ENCODE measurements at regions not wholly inside any gene's neighbourhood (a gene's known extent, or its start where the extent isn't known, plus 50 kb on each side); places are given as distances from the start of the nearest gene placed in this dataset.
"Not testable (repeated sequence)": the region's sequence is repeated elsewhere in the genome, so short reads cannot be mapped to it uniquely, and the experiment has no call there.

GRCh38 chr18:52118684-52119083 lies 221.3 kb upstream of the DCC start:
- no peak for TF ChIP-seq POLR2A (IDR thresholded peaks at IDR 0.05; ENCODE audit: low read depth, low read length)
- no peak for FAIRE-seq
- DNase-seq (ENCODE audit: insufficient read length, low spot score), result no peak

DNA sequence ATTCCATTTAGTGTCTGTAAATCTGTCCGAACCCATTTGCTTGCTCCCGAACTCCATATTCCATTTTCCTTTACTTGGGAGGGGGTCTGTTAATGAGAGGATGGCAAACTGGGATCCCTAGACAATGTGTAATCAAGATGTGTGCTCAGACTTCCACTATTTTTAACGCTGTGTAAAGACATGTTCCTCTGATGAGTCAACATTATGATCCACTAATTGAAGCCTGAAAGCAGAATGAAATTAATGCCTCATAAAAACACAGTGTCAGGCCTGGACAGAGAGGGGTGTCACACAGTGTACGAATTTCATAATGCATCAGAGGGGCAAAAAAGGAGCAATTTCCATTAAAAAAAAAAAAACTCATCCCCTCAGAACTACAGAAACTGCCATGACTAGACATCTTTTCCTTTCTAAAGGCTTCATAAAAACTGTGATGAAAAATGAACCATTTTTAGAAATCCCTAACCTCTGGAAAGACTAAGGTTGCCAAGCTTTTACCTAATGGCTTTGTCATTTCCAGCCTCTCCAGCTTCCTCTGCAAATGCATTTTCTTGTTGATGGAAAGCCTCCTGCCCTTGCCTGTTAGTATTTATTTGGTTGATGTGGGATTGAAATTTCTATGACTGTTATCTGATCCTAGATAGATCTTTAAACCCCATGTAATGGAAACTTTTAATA lies 209.2 kb upstream of the DCC start:
- no peak for TF ChIP-seq POLR2A (IDR thresholded peaks at IDR 0.05; ENCODE audit: low read depth, low read length)
- DNase-seq (ENCODE audit: insufficient read length, low spot score), result no peak
- FAIRE-seq, result no peak

DNA sequence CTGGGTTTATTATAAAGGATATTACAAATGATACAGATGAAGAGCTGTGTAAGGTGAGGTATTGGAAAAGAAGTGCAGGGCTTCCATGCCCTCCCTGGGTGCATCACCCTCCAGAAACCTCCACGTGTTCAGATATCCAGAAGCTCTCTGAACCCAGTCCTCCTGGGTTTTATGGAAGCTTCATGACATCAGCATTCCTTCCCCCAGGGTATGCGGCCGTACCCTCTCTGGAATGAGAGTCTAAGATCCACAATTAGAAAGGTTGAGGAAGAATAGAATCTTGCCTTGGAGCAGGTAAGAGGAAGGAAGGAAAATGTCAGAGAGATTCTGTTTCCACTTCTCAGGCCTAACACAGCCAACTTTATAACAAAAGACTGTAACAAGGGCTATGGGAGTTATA lies 208.2 kb upstream of the DCC start:
- DNase-seq (ENCODE audit: insufficient read length, low spot score) (no peak), FAIRE-seq (no peak)
- TF ChIP-seq POLR2A (IDR thresholded peaks at IDR 0.05; ENCODE audit: low read depth, low read length), result no peak

DNA sequence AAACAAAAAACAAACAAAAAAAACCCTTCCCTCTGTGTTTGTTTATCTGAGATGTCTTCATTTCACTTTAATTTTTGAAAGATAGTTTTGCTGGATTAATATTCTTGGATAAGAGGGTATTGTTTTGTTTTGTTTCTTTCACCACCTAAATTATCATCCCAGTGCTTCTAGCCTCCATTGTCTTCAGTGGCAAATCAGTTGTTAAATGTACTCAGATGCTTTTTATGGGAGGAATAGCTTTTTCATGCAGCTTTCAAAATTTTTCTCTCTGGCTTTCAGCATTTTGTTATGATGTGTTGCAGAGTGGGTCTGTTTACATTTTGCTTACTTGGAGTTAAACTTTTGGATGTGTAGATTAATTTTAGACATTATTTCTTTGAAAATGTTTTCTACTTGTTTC lies 203.5 kb upstream of the DCC start:
- FAIRE-seq, result no peak
- TF ChIP-seq POLR2A (IDR thresholded peaks at IDR 0.05; ENCODE audit: low read depth, low read length), result no peak
- DNase-seq (ENCODE audit: insufficient read length, low spot score), result no peak

DNA sequence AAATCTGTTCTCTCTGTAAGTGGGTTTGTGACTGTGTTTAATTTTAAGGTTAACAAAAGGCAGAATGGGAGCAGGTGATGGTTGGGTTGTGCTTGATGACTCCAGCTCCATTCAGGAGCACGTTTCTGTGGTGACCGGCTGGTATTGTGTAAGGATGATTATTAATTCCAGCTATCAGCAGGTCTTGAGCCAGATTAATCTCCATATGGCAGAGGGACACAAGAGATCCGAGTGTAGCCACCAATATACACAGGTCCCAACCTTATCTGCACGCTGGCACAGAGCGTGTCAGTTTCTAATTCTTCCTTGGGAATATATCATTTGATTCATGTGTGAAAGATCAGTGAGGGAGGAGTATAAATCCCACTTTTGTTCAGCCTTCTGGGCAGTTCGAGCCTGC lies 199.0 kb upstream of the DCC start:
- DNase-seq (ENCODE audit: insufficient read length, low spot score) (no peak), FAIRE-seq (no peak)
- no peak for TF ChIP-seq POLR2A (IDR thresholded peaks at IDR 0.05; ENCODE audit: low read depth, low read length)

DNA sequence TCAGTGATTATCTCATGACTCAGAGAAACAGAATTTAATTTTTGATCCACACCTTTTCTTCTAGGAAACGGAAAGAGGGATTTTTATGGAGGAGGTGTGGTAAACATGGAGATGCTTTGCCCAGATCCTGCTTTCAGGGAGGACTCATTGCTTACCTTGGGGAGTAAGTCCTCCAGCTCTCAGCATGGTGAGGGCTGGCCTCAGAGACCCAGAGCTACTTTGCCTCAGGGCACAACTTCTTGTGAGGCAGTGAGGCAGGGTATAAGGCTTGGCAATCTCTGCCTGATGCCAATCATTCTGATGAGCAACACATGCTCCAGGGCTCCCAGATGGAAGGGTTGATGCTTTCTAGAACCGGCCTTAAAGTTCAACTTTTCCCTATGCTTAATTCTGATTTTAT lies 189.9 kb upstream of the DCC start:
- FAIRE-seq (no peak), DNase-seq (ENCODE audit: insufficient read length, low spot score) (no peak)
- no peak for TF ChIP-seq POLR2A (IDR thresholded peaks at IDR 0.05; ENCODE audit: low read depth, low read length)

GRCh38 chr18:52152036-52152435 lies 188.0 kb upstream of the DCC start:
- FAIRE-seq (no peak), DNase-seq (ENCODE audit: insufficient read length, low spot score) (no peak)
- TF ChIP-seq POLR2A (IDR thresholded peaks at IDR 0.05; ENCODE audit: low read depth, low read length), result no peak

DNA sequence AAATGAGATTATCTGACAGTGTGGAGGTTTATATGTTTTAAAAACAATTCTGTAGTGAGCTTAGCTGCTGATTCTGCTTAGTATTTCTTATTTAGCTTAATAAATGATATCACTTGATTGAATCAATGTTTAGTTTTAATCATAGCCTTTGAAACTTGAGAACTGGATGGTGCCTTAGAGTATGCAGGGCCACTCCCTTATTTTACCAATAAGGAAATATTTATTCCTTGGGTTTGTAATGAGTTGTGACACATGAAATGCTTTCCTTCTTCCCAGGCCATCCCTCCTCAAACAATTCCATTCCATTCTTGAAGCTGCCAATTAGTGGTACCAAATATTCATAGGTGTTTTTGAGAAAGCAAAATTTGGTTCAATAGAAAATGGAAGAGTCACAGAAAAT lies 183.8 kb upstream of the DCC start:
- DNase-seq (ENCODE audit: insufficient read length, low spot score), result no peak
- TF ChIP-seq POLR2A (IDR thresholded peaks at IDR 0.05; ENCODE audit: low read depth, low read length), result no peak
- no peak for FAIRE-seq

DNA sequence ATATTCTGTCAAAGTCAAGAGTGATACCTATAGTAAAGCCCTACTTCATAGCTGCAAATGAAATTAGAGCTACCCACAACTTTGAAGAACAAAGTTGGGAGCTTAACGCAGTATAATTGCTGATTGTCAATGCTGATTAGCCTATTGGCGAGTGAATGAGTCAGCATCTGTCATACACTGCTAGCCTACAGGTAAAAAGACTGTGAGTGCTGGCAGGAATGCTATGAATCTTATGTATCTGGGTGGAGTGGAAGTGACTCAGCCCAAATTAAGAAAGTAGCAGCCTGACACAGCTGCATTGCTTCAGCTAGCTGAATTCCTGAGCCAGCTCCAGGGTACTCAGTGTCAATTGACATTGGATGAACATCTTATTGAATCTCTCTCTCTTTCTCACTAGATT lies 179.4 kb upstream of the DCC start:
- TF ChIP-seq POLR2A (IDR thresholded peaks at IDR 0.05; ENCODE audit: low read depth, low read length), result no peak
- DNase-seq (ENCODE audit: insufficient read length, low spot score) (no peak), FAIRE-seq (no peak)

- FAIRE-seq, result no peak
- TF ChIP-seq POLR2A (IDR thresholded peaks at IDR 0.05; ENCODE audit: low read depth, low read length), result no peak
These were observed 176.5 kb upstream of the DCC start for GRCh38 chr18:52163478-52163877.

DNA sequence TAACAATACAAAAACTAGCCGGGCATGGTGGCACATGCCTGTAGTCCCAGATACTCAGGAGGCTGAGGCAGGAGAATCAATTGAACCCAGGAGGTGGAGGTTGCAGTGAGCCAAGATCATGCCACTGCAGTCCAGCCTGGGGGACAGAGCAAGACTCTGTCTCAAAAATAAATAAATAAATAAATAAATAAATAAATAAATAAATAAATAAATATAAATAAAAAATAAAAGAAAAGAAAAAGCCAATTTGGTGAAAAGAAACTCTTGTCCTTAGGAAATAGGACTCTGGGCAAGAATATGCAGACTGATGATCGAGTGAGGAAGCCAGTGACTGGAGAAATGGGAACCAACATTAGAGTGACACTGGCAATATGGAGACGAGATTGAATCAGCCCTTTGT lies 171.9 kb upstream of the DCC start:
- DNase-seq (ENCODE audit: insufficient read length, low spot score); FAIRE-seq: not testable (repeated sequence)

More at GRCh38 chr18:52163478-52163877, 176.5 kb upstream of the DCC start:
- no peak for DNase-seq (ENCODE audit: insufficient read length, low spot score)

DNA sequence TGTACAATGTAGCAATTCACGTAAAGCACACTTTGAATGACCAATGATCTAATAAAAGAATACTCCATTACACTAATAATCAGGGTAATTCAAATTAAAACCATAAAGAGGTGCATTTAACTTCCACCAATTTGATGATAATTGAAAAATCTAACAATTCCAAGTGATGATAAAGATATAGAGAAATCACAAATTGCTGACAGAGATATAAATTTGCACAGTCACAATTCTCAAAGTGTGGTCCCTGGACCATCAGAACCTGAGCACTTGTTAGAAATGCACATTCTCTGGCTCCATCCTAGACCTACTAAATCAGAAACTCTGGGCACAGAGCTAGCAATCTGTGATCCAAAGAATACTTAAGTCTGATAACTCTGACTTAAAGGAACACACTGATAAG lies 165.8 kb upstream of the DCC start:
- no peak for DNase-seq (ENCODE audit: insufficient read length, low spot score)
- no peak for TF ChIP-seq POLR2A (IDR thresholded peaks at IDR 0.05; ENCODE audit: low read depth, low read length)
- FAIRE-seq, result no peak

DNA sequence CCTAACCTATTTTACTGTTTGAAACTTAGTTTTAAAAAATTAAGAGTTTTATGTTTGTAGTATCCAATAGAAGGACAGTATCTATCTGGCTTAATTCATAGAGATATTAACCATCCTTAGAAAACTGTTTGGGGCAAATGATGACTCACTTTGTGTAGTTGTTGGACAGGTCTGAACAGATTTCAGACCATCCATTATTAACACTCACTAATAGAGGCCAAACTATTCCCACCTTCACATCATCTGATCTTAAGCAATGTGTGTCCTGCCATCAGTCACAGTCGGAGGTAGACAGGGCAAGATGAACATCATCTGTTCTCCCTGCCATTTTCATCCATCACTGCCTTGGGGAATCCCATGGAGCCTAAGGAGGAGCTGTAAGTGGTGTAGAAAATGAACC lies 164.6 kb upstream of the DCC start:
- DNase-seq (ENCODE audit: insufficient read length, low spot score) (no peak), FAIRE-seq (no peak)
- no peak for TF ChIP-seq POLR2A (IDR thresholded peaks at IDR 0.05; ENCODE audit: low read depth, low read length)

DNA sequence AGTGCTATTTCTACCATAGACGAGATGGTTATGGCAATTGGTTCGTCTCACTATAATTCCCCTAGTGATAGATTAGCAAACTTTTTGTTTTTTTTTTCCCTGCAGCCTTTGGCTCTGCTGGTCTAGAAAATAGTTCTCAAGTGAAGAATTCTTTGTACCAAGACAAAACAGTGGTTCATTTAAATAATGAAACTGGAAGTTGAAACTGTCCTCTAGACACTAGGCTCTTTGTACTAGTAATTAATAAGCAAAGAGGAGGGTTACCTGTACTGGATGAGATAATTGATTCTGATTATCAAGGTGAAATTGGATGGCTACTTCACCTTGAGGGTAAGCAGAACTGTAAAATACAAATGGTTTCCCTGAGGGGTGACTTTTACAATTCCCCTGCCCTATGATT lies 156.9 kb upstream of the DCC start:
- DNase-seq (ENCODE audit: insufficient read length, low spot score) (no peak), FAIRE-seq (no peak)
- no peak for TF ChIP-seq POLR2A (IDR thresholded peaks at IDR 0.05; ENCODE audit: low read depth, low read length)

DNA sequence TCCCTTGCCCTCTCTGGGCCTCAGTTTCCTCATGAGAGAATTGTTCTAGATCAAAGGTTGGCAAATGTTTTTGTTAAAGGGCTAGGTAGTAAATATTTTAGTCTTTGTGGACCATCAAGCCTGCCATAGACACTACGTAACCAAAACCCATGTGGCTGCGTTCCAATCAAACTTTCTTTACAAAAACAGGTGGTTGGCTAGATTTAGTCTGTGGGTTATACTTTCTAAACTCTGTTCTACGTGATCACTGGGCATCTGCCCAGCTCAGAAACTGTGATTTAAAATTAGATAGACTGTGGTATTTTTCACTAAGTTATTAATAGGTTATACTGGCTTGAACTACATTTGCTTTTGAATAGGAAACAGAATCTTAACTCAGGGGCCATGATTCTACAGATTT lies 149.8 kb upstream of the DCC start:
- DNase-seq (ENCODE audit: insufficient read length, low spot score), result no peak

DNA sequence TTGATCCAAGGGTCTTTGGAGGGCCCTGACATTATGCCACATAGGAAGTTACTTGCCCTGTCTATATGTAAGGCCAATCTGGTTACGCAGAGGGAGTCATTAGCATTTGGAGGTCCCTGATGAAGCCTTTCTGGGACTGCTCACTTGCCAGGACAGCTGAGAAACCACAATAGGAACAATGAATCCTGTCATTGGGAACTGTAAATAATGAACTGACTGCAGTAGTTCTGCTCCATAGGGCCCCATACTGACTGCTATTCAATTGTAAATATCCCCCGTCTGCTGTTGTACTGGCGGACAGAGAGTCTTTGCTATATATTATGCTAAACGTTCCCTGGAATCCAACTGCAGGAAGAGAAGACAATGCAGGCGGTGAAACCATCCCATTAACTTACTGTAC lies 149.4 kb upstream of the DCC start:
- FAIRE-seq (no peak), DNase-seq (ENCODE audit: insufficient read length, low spot score) (no peak)
- TF ChIP-seq POLR2A (IDR thresholded peaks at IDR 0.05; ENCODE audit: low read depth, low read length), result no peak

More for the DNA sequence above, 149.8 kb upstream of the DCC start:
- FAIRE-seq, result no peak
- TF ChIP-seq POLR2A (IDR thresholded peaks at IDR 0.05; ENCODE audit: low read depth, low read length), result no peak
